Esophagus muscularis mucosa (tissue), 4 donors: ENCODE measurements at regions not wholly inside any gene's neighbourhood (a gene's known extent, or its start where the extent isn't known, plus 50 kb on each side); places are given as distances from the start of the nearest gene placed in this dataset.

Experiments used
- DNase-seq: peaks from one replicate; pipeline ENCODE4 v3.0.0-alpha.2; 2017; ENCODE audit errors: extremely low spot score
- H3K27ac ChIP-seq, 4 donors: fragments of 200-600 bp; sonication (generic); replicated peaks in 1 of 4; 1 replicate in 3 of 4; 2 replicates in 1 of 4; pipeline ENCODE4 v1.5.1; 2016 to 2019; ENCODE audit warnings: mild to moderate bottlenecking in 1 of 4
- H3K27me3 ChIP-seq, 4 donors: fragments of 200-600 bp; sonication (generic); one replicate each; pipeline versions ENCODE4 v1.5.1 to v1.6.0; 2016 to 2019
- H3K36me3 ChIP-seq, 4 donors: fragments of 200-600 bp; sonication (generic); one replicate each; pipeline ENCODE4 v1.5.1; 2016 to 2019
- H3K4me1 ChIP-seq, 4 donors: fragments of 200-600 bp; sonication (generic); one replicate each; pipeline ENCODE4 v1.5.1; 2016 to 2019
- H3K4me3 ChIP-seq, 4 donors: fragments of 200-600 bp; sonication (generic); 1 replicate in 2 of 4; 2 replicates in 2 of 4; pipeline ENCODE4 v1.5.1; 2016 to 2019; ENCODE audit warnings: mild to moderate bottlenecking in 4 of 4, moderate library complexity in 1 of 4
- H3K9me3 ChIP-seq, 4 donors: fragments of 200-600 bp; sonication (generic); 1 replicate in 3 of 4; 2 replicates in 1 of 4; pipeline ENCODE4 v1.5.1; 2016 to 2019
- EP300 ChIP-seq: sonication (generic); formaldehyde crosslinking; IDR thresholded peaks from one replicate; pipeline ENCODE4 v1.6.1; 2017; ENCODE audit warnings: antibody characterized with exemption
- POLR2A ChIP-seq: fragments of 450-650 bp; IDR thresholded peaks from one replicate; pipeline ENCODE4 v1.6.1; 2017; ENCODE audit warnings: antibody characterized with exemption, moderate library complexity, mild to moderate bottlenecking, low read depth
- POLR2AphosphoS5 ChIP-seq, 2 donors: sonication (generic); formaldehyde crosslinking; IDR thresholded peaks; one replicate each; pipeline ENCODE4 v1.6.1; 2017; ENCODE audit warnings: antibody characterized with exemption in 2 of 2
- WGBS: methylation state at CpG from one replicate; pipeline ENCODE4 v1.1.5; 2018; 5-methylcytosine and 5-hydroxymethylcytosine counted together
- intact Hi-C: fragments of 100-400 bp; cut with DNase I; formaldehyde crosslinking; loops from one replicate; pipeline ENCODE4 v1.15.1; 2023
- TF ChIP-seq, protein P1 (sequence below), 3 experiments: fragments of 200-600 bp in 2 of 3; fragments of 450-650 bp in 1 of 3; sonication (generic) in 2 of 3; IDR thresholded peaks; one replicate each; pipeline ENCODE4 v1.5.1; 2017 to 2019; ENCODE audit warnings: antibody characterized with exemption in 3 of 3, mild to moderate bottlenecking in 2 of 3, moderate library complexity in 1 of 3

DNA sequence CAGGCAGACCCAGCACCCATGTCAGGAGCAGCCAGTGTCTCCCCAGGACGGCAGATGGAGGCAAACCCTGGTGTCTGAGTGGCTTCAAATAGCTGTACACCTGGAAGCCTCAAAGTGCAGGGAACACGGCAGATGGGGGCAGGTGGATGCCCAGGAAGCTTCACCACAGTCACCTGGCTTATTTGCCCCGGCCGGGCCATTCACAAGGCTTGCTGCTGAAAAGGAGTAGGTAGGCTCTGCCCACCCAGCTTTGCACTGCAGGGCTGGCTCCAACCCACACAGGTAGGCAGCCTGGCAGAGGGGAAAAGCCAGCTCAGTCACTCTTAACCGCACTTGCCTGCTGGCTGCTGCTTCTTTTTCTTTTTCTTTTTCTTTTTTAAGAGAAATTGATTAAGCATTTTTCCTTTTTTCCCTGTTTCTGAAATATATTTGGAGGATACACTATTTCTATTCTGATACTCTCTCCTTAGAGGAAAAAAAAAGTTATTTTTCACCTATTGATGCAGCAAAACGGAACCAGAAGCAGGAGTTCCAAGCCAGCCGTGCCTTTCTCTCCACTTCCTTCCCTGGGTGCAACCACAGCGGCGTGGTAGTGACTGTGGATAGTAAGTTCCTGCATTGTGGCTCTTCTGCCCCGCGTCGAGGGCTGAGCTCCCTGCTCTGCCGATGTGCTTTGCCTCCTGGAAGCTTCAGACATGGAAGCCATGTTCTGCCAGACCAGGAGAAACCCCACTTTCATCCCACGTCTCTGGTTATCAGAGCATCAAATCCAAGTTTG, 118.3 kb downstream of the KLF6 start:
- Histone ChIP-seq H3K36me3 (no peaks in the 10 kb centered on the region), H3K4me3 (no peak overlapping the region), H3K27me3 (no peaks in the 10 kb centered on the region), H3K4me1 (peaks cover 0 to 2% (median 0%) of the 10 kb centered on the region in 4 donors), H3K27ac (no peak overlapping the region), H3K9me3 (no peaks in the 10 kb centered on the region)
- 93% methylated on average over 14 of the region's 14 CpGs for WGBS
- intact Hi-C loops = no loop called here
- DNase-seq = no peak
- TF ChIP-seq, protein P1, sequence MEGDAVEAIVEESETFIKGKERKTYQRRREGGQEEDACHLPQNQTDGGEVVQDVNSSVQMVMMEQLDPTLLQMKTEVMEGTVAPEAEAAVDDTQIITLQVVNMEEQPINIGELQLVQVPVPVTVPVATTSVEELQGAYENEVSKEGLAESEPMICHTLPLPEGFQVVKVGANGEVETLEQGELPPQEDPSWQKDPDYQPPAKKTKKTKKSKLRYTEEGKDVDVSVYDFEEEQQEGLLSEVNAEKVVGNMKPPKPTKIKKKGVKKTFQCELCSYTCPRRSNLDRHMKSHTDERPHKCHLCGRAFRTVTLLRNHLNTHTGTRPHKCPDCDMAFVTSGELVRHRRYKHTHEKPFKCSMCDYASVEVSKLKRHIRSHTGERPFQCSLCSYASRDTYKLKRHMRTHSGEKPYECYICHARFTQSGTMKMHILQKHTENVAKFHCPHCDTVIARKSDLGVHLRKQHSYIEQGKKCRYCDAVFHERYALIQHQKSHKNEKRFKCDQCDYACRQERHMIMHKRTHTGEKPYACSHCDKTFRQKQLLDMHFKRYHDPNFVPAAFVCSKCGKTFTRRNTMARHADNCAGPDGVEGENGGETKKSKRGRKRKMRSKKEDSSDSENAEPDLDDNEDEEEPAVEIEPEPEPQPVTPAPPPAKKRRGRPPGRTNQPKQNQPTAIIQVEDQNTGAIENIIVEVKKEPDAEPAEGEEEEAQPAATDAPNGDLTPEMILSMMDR (IDR thresholded peaks at IDR 0.05) = no peak
- no peak for TF ChIP-seq EP300
- TF ChIP-seq POLR2A = no peak

DNA sequence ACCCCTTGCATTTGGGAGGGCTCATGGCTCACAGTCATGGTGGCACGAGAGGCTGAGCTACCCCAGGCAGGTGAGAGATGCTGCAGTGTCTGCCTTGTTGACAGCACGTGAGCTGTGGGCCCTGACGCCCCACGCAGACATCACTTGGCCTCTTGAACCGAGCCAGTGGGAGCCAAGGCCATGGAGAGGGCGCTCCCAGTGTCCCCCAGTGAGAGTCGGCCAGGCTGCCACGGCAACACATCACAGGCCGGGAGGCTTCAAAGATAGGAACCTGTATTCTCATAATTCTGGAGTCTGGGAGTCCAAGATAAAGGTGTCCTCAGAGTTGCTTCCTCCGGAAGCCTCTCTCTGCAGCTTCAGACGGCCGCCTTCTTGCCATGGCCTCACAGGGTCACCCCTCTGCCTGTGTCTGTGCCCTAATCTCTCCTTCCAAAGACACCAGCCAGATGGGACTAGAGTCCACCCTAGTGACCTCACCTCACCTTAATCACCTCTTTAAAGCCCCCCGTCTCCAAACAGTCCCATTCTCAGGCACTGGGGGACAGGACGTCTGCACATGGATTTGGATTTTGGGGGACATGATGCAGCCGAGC, 119.6 kb downstream of the KLF6 start:
- Histone ChIP-seq H3K36me3 (no peaks in the 10 kb centered on the region), H3K9me3 (peaks cover 0 to 6% (median 0%) of the 10 kb centered on the region in 4 donors), H3K27me3 (no peaks in the 10 kb centered on the region), H3K4me1 (peaks cover 0 to 2% (median 0%) of the 10 kb centered on the region in 4 donors), H3K4me3 (no peak overlapping the region), H3K27ac (no peak overlapping the region)
- intact Hi-C loops = no loop called here
- 86% methylated on average over 12 of the region's 15 CpGs for WGBS
- TF ChIP-seq POLR2A (no peak), EP300 (no peak), POLR2AphosphoS5 (IDR thresholded peaks at IDR 0.05) (no peak)
- TF ChIP-seq, protein P1 (IDR thresholded peaks at IDR 0.05) = no peak
- DNase-seq = no peak

DNA sequence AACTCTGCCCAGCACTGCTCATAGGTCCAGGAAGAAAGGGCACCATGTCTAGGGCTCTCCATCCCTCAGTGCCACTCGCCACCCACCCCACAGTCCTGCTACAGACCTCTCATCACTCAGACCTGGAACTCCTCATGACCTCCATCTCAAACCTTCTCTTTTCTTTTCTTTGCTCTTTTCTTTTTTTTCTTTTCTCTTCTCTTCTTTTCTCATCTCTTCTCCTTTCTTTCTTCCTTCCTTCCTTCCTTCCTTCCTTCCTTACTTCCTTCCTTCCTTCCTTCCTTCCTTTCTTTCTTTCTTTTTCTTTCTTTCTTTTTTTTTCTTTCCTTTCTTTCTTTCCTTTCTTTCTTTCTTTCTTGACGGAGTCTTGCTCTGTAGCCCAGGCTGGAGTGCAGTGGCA, 122.2 kb downstream of the KLF6 start:
- H3K4me1 ChIP-seq = peaks cover 0 to 4% (median 1%) of the 10 kb centered on the region in 4 donors
- H3K27me3 ChIP-seq = no peaks in the 10 kb centered on the region
- intact Hi-C loops = no loop called here
- peaks cover 0 to 6% (median 0%) of the 10 kb centered on the region in 4 donors for H3K9me3 ChIP-seq
- WGBS = 100% methylated on average over 2 of the region's 2 CpGs
- no peak for DNase-seq
- H3K36me3 ChIP-seq = no peaks in the 10 kb centered on the region
- H3K27ac ChIP-seq = no peak overlapping the region
- no peak for TF ChIP-seq POLR2AphosphoS5 (IDR thresholded peaks at IDR 0.05)
- TF ChIP-seq POLR2A = no peak
- no peak for TF ChIP-seq EP300
- TF ChIP-seq, protein P1 (IDR thresholded peaks at IDR 0.05) = no peak
- H3K4me3 ChIP-seq = no peak overlapping the region

DNA sequence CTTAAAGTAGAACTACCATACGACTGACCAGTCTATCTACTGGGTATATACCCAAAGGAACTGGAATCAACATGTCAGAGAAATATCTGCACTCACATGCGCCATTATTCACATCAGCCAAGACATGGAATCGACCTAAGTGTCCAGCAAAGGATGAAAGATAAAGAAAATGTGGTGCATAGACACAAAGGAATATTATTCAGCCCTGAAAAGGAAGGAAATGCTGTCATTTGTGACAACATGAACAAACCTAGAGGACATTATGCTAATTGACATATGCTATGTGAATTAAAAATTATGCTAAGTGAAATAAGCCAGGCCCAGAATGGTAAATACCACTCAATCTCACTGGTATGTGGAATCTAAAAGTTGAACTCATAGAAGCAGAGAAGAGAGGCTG, 123.7 kb downstream of the KLF6 start:
- H3K27ac ChIP-seq = no peak overlapping the region
- no peaks in the 10 kb centered on the region for H3K36me3 ChIP-seq
- peaks cover 0 to 6% (median 0%) of the 10 kb centered on the region in 4 donors for H3K9me3 ChIP-seq
- no peak for DNase-seq
- TF ChIP-seq POLR2AphosphoS5 (IDR thresholded peaks at IDR 0.05) (no peak), EP300 (no peak), POLR2A (no peak)
- TF ChIP-seq, protein P1 (IDR thresholded peaks at IDR 0.05) = no peak
- intact Hi-C loops = no loop called here
- H3K27me3 ChIP-seq = no peaks in the 10 kb centered on the region
- H3K4me1 ChIP-seq = peaks cover 0 to 4% (median 0%) of the 10 kb centered on the region in 4 donors
- 98% methylated on average over 3 of the region's 3 CpGs for WGBS
- H3K4me3 ChIP-seq = no peak overlapping the region
